Breast epithelium (tissue), 4 donors: ENCODE measurements at regions not wholly inside any gene's neighbourhood (a gene's known extent, or its start where the extent isn't known, plus 50 kb on each side); places are given as distances from the start of the nearest gene placed in this dataset.
A peak's percentile ranks its signal among the peaks of the same experiment; 100 is the strongest.

Source experiments
- DNase-seq, 2 donors: peaks; one replicate each; pipeline ENCODE4 v3.0.0-alpha.2; 2019; ENCODE audit warnings: low spot score in 2 of 2
- H3K27ac ChIP-seq, 2 donors: fragments of 200-600 bp; sonication (generic) in 1 of 2; one replicate each; pipeline ENCODE4 v1.5.1; 2016 to 2019; ENCODE audit warnings: mild to moderate bottlenecking in 1 of 2
- H3K27me3 ChIP-seq, 2 donors: fragments of 200-600 bp; sonication (generic) in 1 of 2; one replicate each; pipeline versions ENCODE4 v1.5.1 to v1.6.0; 2017 to 2019; ENCODE audit warnings: control low read depth in 1 of 2, mild to moderate bottlenecking in 1 of 2
- H3K36me3 ChIP-seq: fragments of 200-600 bp; one replicate; pipeline ENCODE4 v1.5.1; 2019
- H3K4me1 ChIP-seq, 2 donors: fragments of 200-600 bp; sonication (generic); one replicate each; pipeline ENCODE4 v1.5.1; 2016 to 2019; ENCODE audit warnings: control low read depth in 1 of 2
- H3K4me3 ChIP-seq, 3 donors: fragments of 200-600 bp; sonication (generic); 1 replicate in 2 of 3; 2 replicates in 1 of 3; pipeline ENCODE4 v1.5.1; 2016 to 2019; ENCODE audit warnings: mild to moderate bottlenecking in 3 of 3, moderate library complexity in 2 of 3
- H3K9me3 ChIP-seq, 2 donors: fragments of 200-600 bp; sonication (generic) in 1 of 2; one replicate each; pipeline ENCODE4 v1.5.1; 2016 to 2019; ENCODE audit warnings: control low read depth in 1 of 2
- CTCF ChIP-seq, 3 donors: fragments of 450-650 bp; IDR thresholded peaks; one replicate each; pipeline ENCODE4 v1.5.1; 2016 to 2017; ENCODE audit warnings: antibody characterized with exemption in 3 of 3, mild to moderate bottlenecking in 3 of 3, moderate library complexity in 3 of 3
- POLR2A ChIP-seq: fragments of 450-650 bp; IDR thresholded peaks from one replicate; pipeline ENCODE4 v1.6.1; 2016; ENCODE audit warnings: antibody characterized with exemption, mild to moderate bottlenecking, moderate library complexity
- POLR2AphosphoS5 ChIP-seq, 3 donors: sonication (generic); formaldehyde crosslinking; IDR thresholded peaks; one replicate each; pipeline ENCODE4 v1.6.1; 2017; ENCODE audit warnings: antibody characterized with exemption in 3 of 3
- intact Hi-C: fragments of 100-400 bp; cut with DNase I; formaldehyde crosslinking; loops from one replicate; pipeline ENCODE4 v1.15.1; 2023; ENCODE audit warnings: low total_unique reads

DNA sequence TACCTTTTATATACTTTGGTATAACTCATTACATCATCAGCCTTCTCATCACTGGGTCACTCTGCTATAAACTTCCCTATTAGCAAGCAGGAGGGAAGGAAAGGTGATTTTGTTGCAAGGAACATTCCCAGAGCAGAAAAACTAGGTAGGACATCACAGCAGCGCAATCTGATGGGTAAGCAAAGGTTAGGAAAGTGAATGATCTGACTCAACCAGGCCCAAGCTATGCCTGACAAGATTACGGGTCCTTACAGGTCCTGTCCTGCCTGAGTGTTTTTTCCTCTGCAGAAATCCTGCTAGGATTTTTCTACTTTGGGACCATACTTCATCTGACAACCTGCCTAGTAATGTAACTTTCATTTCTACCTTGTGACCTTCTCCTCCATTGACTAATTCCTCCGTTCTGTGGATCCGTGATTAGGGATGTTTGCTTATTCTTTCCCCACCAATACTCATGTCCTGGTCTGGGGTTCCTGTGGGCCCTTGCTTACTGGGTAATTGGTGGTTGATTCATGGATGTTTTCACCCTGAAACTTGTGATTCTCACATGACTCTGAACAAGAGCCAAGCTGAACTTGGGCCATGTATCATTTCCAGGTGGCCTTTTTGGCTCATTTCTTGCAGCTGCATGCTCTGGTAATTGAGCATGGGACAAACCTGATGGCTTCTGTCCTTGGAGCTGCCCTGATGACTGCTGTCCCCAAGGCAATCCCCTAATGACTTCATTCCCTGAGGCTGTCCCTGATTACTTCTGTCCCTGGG, 111.9 kb upstream of the KIT start:
- no peak overlapping the region for H3K4me3 ChIP-seq
- intact Hi-C loops: no loop called here
- no peaks in the 10 kb centered on the region for H3K27me3 ChIP-seq
- peak overlapping the region; percentile 4 to 64 for H3K27ac ChIP-seq
- no peaks in the 10 kb centered on the region for H3K36me3 ChIP-seq
- H3K4me1 ChIP-seq: peaks cover 3 to 6% of the 10 kb centered on the region in 2 donors
- no peak for TF ChIP-seq POLR2AphosphoS5 (IDR thresholded peaks at IDR 0.05)
- no peak for DNase-seq
- H3K9me3 ChIP-seq: no peaks in the 10 kb centered on the region

- H3K9me3 ChIP-seq: no peaks in the 10 kb centered on the region
- H3K36me3 ChIP-seq: no peaks in the 10 kb centered on the region
- H3K4me3 ChIP-seq: no peak overlapping the region
- no peak for TF ChIP-seq POLR2AphosphoS5 (IDR thresholded peaks at IDR 0.05)
- TF ChIP-seq CTCF (IDR thresholded peaks at IDR 0.05): no peak
- TF ChIP-seq POLR2A: no peak
- intact Hi-C loops: no loop called here
- H3K27ac ChIP-seq: peak overlapping the region; percentile 44 to 64
- peaks cover 3 to 6% of the 10 kb centered on the region in 2 donors for H3K4me1 ChIP-seq
- no peaks in the 10 kb centered on the region for H3K27me3 ChIP-seq
- no peak for DNase-seq
Measured at GRCh38 chr4:54547299-54548097, 110.3 kb upstream of the KIT start.

DNA sequence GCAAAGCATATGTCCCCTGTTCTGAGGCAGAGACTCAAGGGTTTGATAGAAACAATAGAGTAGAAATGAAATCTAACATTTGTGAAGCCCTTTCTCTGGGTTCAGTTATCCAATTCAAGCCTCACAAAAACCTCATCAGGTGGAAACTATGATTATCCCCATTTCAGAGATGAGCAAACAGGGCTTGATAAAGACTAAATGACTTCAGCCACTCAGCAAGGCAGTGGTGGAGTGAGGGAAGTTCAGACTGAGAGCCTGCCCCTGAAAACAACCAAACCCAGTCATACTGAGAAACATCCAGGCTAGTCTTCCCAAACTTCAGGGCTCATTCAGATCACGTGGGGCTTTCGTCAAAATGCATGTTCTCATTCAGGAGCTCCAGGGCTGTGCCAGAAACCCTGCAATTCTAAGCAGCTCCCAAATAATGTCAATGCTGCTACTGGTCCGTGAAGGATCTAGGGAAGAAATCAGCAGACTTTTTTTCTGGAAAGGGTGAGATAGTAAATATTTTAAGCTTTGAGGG, 109.6 kb upstream of the KIT start:
- intact Hi-C loops: no loop called here
- no peaks in the 10 kb centered on the region for H3K9me3 ChIP-seq
- no peaks in the 10 kb centered on the region for H3K27me3 ChIP-seq
- no peak for DNase-seq
- no peaks in the 10 kb centered on the region for H3K36me3 ChIP-seq
- peak overlapping the region in 1 of 2 donors; percentile 64 for H3K27ac ChIP-seq
- H3K4me3 ChIP-seq: no peak overlapping the region
- TF ChIP-seq CTCF (IDR thresholded peaks at IDR 0.05): no peak
- TF ChIP-seq POLR2AphosphoS5 (IDR thresholded peaks at IDR 0.05): no peak
- peaks cover 3 to 6% of the 10 kb centered on the region in 2 donors for H3K4me1 ChIP-seq

DNA sequence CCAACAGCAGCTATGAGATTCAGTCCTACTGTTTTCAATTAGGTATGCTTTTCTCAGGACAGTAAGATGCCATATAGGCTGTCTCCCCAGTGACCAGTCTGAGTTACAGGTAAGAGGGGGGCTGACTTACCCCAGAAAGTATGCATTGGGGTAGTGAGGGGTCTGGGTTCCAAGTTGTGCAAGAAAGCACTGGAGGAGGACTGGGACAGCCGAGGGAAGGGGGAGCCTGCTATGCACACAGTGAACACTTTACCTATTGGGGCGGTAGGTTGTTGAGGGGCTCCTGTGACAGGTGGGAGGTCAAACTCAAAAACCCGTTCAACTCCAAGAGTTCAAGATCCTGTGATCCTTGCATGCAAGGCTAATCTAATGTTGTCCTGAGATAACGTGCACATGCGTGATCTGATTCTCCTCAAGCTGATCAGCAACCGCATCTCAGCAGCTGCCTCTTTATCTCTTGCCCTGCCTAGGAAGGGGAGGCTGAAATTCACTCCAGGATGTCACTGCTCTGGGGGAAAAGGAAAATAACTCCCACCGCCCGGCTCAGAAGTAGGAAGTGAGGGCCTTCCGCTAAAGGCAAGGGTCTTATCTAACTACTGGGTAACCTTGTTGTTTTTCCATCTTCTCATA, 108.8 kb upstream of the KIT start:
- peaks cover 3 to 6% of the 10 kb centered on the region in 2 donors for H3K4me1 ChIP-seq
- H3K36me3 ChIP-seq: no peaks in the 10 kb centered on the region
- H3K27me3 ChIP-seq: no peaks in the 10 kb centered on the region
- no peak overlapping the region for H3K4me3 ChIP-seq
- no peak overlapping the region for H3K27ac ChIP-seq
- no peaks in the 10 kb centered on the region for H3K9me3 ChIP-seq
- intact Hi-C loops: no loop called here
- TF ChIP-seq POLR2A (no peak), POLR2AphosphoS5 (IDR thresholded peaks at IDR 0.05) (no peak), CTCF (IDR thresholded peaks at IDR 0.05) (no peak)
- no peak for DNase-seq

- Histone ChIP-seq H3K36me3 (no peaks in the 10 kb centered on the region), H3K4me3 (no peak overlapping the region), H3K4me1 (peaks cover 3 to 6% of the 10 kb centered on the region in 2 donors), H3K27ac (peak overlapping the region; percentile 34 to 43), H3K27me3 (no peaks in the 10 kb centered on the region), H3K9me3 (no peaks in the 10 kb centered on the region)
- TF ChIP-seq POLR2A (no peak), POLR2AphosphoS5 (IDR thresholded peaks at IDR 0.05) (no peak), CTCF (IDR thresholded peaks at IDR 0.05) (no peak)
- no peak for DNase-seq
- intact Hi-C loops: no loop called here
Measured at GRCh38 chr4:54550395-54551171, 107.2 kb upstream of the KIT start.
